GM15510 (cell line): ENCODE measurements at regions not wholly inside any gene's neighbourhood (a gene's known extent, or its start where the extent isn't known, plus 50 kb on each side); places are given as distances from the start of the nearest gene placed in this dataset.

Experiments used
- POLR2A ChIP-seq: IDR thresholded peaks from 3 replicates; pipeline ENCODE4 v1.6.1; 2011; ENCODE audit warnings: borderline replicate concordance; ENCODE audit not compliant: insufficient read length; ENCODE audit errors: extremely low read depth

GRCh38 chr7:130908345-130909160 lies 174.5 kb upstream of the KLF14 start:
- no peak for TF ChIP-seq POLR2A

- TF ChIP-seq POLR2A, result no peak
These were observed 175.3 kb upstream of the KLF14 start for GRCh38 chr7:130909161-130909836.

GRCh38 chr7:130909881-130910672 lies 176.1 kb upstream of the KLF14 start:
- no peak for TF ChIP-seq POLR2A

GRCh38 chr7:130910949-130911944 lies 177.2 kb upstream of the KLF14 start:
- TF ChIP-seq POLR2A, result no peak

GRCh38 chr7:130912082-130912861 lies 178.3 kb upstream of the KLF14 start:
- no peak for TF ChIP-seq POLR2A

GRCh38 chr7:130912862-130913638 lies 179.0 kb upstream of the KLF14 start:
- no peak for TF ChIP-seq POLR2A

- TF ChIP-seq POLR2A, result no peak
These were observed 179.9 kb upstream of the KLF14 start for GRCh38 chr7:130913639-130914553.

GRCh38 chr7:130914554-130915294 lies 180.7 kb upstream of the KLF14 start:
- no peak for TF ChIP-seq POLR2A

GRCh38 chr7:130917669-130918128 lies 183.7 kb upstream of the KLF14 start:
- no peak for TF ChIP-seq POLR2A

GRCh38 chr7:130918129-130919052 lies 184.4 kb upstream of the KLF14 start:
- no peak for TF ChIP-seq POLR2A
